RWPE1 (cell line): ENCODE measurements at regions not wholly inside any gene's neighbourhood (a gene's known extent, or its start where the extent isn't known, plus 50 kb on each side); places are given as distances from the start of the nearest gene placed in this dataset.
A peak's percentile ranks its signal among the peaks of the same experiment; 100 is the strongest.

Experiments used
- CTCF ChIA-PET: fragments of 350-600 bp; sonication (Branson Sonifier 250); formaldehyde crosslinking; extraction: SDS; loops from one replicate; lab custom pipeline; 2021; lab: Yijun Ruan, JAX
- POLR2A ChIA-PET: fragments of 400-600 bp; formaldehyde crosslinking; extraction: SDS; loops from one replicate; lab custom pipeline; 2020; ENCODE audit warnings: antibody characterized with exemption; ENCODE audit not compliant: low non-redundant PET; lab: Yijun Ruan, JAX
- DNase-seq: peaks from one replicate; pipeline ENCODE4 v3.0.0; 2012; ENCODE audit warnings: low spot score
- H3K27ac ChIP-seq: fragments of 450-650 bp; 2 replicates; pipeline ENCODE4 v1.5.1; 2017
- TF ChIP-seq, protein P1 (sequence below): fragments of 450-650 bp; conservative IDR thresholded peaks from 2 replicates; pipeline ENCODE4 v1.5.1; 2017; ENCODE audit warnings: low read depth, mild to moderate bottlenecking

DNA sequence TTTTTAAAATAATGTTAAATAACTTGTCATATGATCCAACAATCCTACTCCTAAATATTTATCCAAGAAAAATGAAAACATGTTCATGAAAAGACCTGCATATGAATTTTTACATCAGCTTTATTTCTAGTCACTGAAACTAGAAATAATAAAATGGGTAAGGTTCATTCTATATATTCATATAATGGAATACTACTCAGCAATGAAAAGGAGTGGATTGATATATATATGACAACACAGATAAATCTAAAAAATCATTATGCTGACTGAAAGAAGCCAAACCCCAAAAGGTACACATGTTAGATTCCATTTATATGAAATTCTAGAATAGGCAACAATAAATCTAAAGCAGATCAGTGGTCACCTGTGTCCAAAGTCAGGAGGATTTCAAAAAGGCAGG is 84.9 kb upstream of the PCBD1 start:
- no peak overlapping the region for H3K27ac ChIP-seq
- no peak for DNase-seq
- ChIA-PET CTCF (interaction anchor here (0.7 kb wide), 1 partner anchor 223 kb away, joined by 3 read pairs; no protein-coding TSS in a partner anchor), POLR2A (no interaction called here)
- TF ChIP-seq, protein P1, sequence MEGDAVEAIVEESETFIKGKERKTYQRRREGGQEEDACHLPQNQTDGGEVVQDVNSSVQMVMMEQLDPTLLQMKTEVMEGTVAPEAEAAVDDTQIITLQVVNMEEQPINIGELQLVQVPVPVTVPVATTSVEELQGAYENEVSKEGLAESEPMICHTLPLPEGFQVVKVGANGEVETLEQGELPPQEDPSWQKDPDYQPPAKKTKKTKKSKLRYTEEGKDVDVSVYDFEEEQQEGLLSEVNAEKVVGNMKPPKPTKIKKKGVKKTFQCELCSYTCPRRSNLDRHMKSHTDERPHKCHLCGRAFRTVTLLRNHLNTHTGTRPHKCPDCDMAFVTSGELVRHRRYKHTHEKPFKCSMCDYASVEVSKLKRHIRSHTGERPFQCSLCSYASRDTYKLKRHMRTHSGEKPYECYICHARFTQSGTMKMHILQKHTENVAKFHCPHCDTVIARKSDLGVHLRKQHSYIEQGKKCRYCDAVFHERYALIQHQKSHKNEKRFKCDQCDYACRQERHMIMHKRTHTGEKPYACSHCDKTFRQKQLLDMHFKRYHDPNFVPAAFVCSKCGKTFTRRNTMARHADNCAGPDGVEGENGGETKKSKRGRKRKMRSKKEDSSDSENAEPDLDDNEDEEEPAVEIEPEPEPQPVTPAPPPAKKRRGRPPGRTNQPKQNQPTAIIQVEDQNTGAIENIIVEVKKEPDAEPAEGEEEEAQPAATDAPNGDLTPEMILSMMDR: no peak

DNA sequence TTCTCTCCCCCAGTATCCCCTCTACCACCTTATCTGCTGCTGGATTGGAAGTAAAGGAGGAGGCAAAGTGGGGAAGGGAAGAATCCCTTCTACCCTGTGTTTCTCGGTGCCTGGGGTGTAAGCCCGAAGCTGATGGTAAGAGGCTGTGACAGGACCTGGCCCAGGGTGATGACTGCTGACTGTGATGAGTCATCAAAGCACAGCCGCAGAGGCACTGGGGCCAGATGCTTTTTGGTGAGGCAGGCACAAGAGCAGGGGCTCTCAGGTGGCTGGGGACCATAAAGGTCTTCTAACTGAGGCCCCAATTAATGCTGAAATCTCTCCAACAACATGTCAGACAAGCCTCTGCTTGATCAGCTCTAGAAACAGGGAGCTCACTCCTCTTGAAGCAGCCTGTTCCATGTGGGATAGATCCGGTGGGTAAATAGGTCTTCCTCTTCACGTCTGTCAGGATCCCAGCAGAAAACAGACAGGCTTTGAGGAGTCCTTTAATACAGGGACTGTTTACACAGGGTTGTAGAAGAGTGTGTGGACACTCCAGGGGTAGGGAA is 86.1 kb upstream of the PCBD1 start:
- peak; percentile 53 for DNase-seq
- TF ChIP-seq, protein P1: no peak
- ChIA-PET POLR2A (no interaction called here), CTCF (no interaction called here)
- no peak overlapping the region for H3K27ac ChIP-seq

DNA sequence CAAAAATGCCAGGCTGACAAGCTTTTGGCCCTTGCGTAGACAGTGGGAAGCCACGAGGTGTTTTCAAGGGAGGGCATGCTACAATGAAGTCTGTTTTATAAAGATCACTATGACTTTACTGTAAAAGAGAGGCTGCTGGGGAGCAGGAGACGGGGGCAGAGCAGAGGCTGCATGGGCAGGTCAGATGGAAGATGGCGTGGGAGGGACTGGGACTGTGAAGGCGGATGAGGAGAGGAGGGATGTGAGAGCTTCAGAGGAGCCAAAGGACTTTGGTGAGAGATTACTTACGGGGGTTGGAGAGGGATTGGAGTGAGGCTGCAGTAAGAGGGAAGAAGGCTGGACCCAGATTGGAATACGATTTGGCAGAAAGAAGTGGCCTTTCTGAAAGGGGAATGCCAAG is 86.6 kb upstream of the PCBD1 start:
- TF ChIP-seq, protein P1: no peak
- H3K27ac ChIP-seq: no peak overlapping the region
- CTCF ChIA-PET: no interaction called here
- no peak for DNase-seq
- POLR2A ChIA-PET: no interaction called here

DNA sequence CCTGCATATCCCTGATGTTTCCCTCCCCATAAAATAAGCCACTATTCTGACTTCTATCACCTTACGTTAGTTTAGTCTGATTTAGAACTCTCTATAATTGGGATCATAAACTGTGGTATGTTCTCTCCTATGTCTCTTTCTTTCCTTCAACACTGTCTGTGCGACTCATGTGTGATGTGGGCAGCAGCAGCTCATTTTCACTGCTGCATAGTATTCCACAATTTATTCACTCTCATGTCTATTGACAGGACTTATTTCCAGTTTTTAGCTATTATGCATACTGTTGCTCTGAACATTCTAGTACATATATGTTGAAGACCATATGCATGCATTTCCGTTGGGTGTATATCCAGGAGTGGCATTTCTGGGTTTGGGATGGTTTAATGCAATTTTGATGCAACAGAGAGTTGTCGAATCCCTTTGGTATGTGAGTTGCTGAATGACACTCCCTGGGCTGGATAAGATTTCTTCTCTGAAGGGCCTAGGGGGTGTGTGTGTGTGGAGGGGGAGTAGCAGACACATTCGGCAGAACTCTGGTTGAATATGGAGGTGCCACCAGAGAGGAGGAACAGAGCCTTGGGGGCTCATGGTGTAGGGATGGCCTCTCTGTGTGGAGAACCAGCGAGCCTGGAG is 87.8 kb upstream of the PCBD1 start:
- DNase-seq: no peak
- TF ChIP-seq, protein P1: no peak
- POLR2A ChIA-PET: no interaction called here
- CTCF ChIA-PET: interaction anchor here (0.8 kb wide), 1 partner anchor 43 kb away, joined by 3 read pairs; no protein-coding TSS in a partner anchor
- no peak overlapping the region for H3K27ac ChIP-seq

DNA sequence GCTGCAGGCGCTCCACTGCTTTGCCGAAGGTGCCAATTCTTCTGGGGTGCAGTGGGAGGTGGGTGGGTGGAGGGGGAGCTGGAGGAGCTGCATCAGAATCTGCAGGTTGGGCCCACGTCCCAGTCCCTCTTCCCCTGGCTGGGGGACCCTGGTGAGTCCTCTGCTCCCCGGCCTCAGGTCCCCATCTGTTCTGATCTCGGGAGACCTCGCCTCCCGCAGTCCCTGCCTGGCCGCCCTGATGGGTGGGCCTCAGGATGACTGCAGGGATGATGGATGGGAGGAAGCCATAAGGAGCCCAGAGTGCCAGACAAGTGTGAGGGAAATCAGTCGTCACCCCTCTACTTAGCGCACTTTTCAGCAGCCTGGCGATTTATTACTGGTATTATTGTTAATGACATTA is 89.3 kb upstream of the PCBD1 start:
- ChIA-PET POLR2A (no interaction called here), CTCF (no interaction called here)
- no peak for DNase-seq
- no peak overlapping the region for H3K27ac ChIP-seq
- TF ChIP-seq, protein P1: no peak

DNA sequence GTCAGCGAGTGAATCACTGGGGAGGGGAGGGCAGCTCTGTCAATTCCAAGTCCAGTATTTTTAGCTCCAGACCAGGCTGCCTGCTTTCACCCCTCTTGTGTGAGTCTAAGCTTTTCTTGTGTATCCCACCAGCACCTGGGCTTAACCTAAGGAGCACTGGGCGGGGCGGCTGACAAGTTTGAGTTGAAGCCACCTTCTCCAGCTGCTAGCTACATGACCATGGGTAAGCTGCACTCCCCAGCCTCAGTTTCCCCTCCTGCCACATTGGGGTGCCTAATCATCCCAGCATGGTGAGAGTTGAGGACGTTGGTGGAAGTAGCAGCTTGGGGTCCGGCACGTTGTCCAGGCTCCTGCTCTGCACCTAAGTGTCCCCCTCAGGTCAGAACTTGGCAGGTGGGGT is 89.8 kb upstream of the PCBD1 start:
- CTCF ChIA-PET: no interaction called here
- no peak for DNase-seq
- POLR2A ChIA-PET: no interaction called here
- H3K27ac ChIP-seq: no peak overlapping the region
- TF ChIP-seq, protein P1: no peak
